ENCODE measurements at regions not wholly inside any gene's neighbourhood (a gene's known extent, or its start where the extent isn't known, plus 50 kb on each side); places are given as distances from the start of the nearest gene placed in this dataset.

DNA sequence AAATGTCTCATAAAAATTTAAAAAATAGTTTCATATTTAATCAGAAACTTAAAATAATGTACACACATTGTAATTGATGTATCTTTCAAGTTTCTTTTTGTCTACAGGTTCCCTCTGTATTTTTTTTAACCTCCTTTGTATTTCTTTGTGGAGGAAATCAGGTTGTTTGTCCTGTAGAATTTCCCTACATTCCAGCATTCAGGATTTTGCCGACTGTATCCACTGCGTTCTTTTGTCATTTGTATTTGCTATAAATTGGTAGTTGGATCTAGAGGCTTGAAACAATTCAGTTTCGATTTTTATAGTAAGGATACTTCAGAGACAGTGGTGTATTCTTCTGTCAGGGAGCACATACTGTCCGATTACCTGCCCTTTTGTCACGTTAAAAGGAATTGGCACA, 367.2 kb downstream of the SOX2 start:
- no peak overlapping the region for H3K4me3 ChIP-seq (ENCODE audit: low read depth, low read length)
- TF ChIP-seq, protein P1, sequence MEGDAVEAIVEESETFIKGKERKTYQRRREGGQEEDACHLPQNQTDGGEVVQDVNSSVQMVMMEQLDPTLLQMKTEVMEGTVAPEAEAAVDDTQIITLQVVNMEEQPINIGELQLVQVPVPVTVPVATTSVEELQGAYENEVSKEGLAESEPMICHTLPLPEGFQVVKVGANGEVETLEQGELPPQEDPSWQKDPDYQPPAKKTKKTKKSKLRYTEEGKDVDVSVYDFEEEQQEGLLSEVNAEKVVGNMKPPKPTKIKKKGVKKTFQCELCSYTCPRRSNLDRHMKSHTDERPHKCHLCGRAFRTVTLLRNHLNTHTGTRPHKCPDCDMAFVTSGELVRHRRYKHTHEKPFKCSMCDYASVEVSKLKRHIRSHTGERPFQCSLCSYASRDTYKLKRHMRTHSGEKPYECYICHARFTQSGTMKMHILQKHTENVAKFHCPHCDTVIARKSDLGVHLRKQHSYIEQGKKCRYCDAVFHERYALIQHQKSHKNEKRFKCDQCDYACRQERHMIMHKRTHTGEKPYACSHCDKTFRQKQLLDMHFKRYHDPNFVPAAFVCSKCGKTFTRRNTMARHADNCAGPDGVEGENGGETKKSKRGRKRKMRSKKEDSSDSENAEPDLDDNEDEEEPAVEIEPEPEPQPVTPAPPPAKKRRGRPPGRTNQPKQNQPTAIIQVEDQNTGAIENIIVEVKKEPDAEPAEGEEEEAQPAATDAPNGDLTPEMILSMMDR (IDR thresholded peaks at IDR 0.05; ENCODE audit: control insufficient read depth, extremely low read depth, insufficient read depth): no peak
- DNase-seq (ENCODE audit: low read depth): no peak

DNA sequence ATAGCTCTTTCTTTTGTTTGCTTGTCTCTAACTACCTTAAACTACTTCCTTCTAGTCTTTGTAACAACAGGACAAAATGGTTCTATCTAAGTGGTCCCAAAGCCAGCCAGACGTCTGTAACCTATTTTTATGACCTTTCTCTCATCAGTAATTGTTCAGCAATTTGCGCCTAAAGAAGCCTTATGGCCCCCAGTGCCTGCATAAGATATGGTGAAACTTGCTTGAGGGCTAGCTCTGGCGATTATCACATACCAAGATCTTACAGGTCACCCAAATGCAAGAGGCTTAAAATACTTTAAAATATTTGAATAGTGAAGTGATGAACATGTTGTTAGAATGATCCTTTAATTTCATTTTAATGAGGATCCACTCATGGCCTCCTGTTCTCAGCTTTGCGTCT, 369.4 kb downstream of the SOX2 start:
- TF ChIP-seq, protein P1 (IDR thresholded peaks at IDR 0.05; ENCODE audit: control insufficient read depth, extremely low read depth, insufficient read depth): no peak
- no peak for DNase-seq (ENCODE audit: low read depth)
- H3K4me3 ChIP-seq (ENCODE audit: low read depth, low read length): no peak overlapping the region

DNA sequence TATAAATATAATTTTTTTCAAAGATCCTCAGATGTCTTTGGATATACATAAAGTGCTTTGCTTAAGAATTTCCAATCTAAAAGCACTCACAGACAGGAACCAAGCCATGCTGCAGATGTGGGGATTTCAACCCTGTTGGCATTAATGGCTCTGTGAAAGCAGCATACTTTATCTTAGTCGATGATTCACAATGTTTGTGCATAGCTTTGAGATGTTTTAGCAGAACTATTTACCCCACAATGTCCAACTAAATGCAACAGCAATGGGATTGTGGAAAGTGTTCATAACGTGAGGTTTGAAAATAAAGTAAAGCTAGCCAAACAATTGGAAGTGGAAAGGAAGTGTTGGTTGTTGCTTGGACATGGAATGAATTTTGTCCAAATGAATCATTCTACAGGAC, 371.4 kb downstream of the SOX2 start:
- no peak for DNase-seq (ENCODE audit: low read depth)
- TF ChIP-seq, protein P1 (IDR thresholded peaks at IDR 0.05; ENCODE audit: control insufficient read depth, extremely low read depth, insufficient read depth): no peak
- no peak overlapping the region for H3K4me3 ChIP-seq (ENCODE audit: low read depth, low read length)

DNA sequence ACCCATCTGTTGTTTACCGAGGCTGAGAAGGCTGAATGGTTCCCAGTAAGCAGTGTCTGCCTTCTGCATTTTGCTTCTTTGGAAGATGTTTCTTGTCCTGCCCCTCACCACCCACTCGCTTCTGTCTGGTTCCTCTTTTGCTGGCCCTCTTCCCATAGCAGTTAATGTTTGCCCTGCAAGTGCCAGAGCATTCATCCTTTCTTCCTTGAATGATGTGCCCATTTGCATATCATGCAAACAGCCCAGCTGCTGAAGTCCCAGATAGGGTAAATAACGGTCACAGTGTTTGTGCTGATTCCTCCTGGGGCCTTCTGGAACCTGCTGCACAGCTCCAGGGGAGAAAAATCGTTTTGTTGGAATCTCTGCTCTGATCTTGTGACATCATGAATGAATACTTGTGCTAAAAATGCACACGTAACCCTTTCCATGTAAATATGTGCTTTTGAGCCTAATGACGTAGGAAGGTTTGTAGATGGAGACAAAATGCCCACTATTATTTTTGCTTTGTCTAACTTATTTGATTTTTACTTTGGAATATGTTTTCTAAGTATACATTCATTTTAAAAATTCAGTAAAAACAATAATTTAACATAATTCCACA, 381.0 kb downstream of the SOX2 start:
- no peak overlapping the region for H3K4me3 ChIP-seq (ENCODE audit: low read depth, low read length)
- DNase-seq (ENCODE audit: low read depth): no peak
- TF ChIP-seq, protein P1 (IDR thresholded peaks at IDR 0.05; ENCODE audit: control insufficient read depth, extremely low read depth, insufficient read depth): no peak

DNA sequence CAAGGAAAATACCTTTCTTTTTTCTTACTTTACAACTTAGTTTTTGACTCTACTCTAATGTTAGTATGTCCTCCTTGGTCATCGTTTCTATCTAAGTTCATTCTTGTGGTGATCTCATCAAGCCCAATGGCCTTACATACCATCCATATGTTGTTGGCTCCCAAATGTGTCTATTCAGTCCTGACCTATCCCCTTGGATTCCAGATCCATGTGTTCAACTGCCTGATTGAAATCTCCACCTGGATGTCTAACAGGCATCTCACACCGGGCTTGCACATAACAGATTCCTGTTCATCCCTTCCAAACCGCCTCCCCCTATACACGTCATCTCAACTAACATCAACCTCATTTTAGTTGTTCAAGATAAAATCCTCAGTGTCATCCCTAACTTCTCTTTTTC, 382.6 kb downstream of the SOX2 start:
- no peak for DNase-seq (ENCODE audit: low read depth)
- H3K4me3 ChIP-seq (ENCODE audit: low read depth, low read length): no peak overlapping the region
- TF ChIP-seq, protein P1 (IDR thresholded peaks at IDR 0.05; ENCODE audit: control insufficient read depth, extremely low read depth, insufficient read depth): no peak

DNA sequence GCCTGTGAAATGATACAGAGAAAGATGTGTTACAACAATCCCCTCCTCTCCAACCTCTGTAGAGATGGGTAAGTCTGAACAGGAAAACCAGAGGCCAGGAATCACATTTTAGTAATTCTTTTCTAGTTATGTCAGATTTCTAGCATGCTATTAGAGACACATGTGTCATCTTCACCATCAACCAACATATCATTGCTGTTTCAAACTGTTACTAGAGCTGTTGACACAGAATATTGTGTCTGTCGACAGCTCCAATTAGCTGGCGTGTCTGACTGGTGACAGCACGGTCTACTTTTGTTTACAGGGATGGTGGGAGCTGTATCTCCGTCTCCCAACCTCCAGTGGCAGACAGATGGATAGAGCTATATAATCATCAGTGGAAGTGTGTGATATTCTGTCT, 393.2 kb downstream of the SOX2 start:
- TF ChIP-seq, protein P1 (IDR thresholded peaks at IDR 0.05; ENCODE audit: control insufficient read depth, extremely low read depth, insufficient read depth): no peak
- H3K4me3 ChIP-seq (ENCODE audit: low read depth, low read length): no peak overlapping the region
- no peak for DNase-seq (ENCODE audit: low read depth)

DNA sequence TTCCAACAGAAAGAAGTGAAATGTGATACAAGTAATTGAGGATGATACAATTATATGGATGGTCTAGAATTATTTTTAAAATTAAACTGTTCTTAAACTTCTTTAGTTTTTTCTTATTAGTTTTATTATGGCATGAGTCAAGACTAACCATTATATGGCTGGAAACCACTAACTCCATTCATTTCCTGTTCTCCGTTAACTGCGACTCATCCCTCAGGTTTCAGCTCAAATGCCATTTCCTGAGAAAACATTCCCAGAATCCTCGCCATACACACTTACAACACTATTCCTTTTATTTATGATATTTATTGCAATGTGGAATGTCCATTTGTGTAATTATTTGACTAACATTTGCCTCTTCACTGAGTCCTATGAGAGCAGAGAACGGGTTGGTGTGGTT, 394.1 kb downstream of the SOX2 start:
- H3K4me3 ChIP-seq (ENCODE audit: low read depth, low read length): no peak overlapping the region
- no peak for DNase-seq (ENCODE audit: low read depth)
- TF ChIP-seq, protein P1 (IDR thresholded peaks at IDR 0.05; ENCODE audit: control insufficient read depth, extremely low read depth, insufficient read depth): no peak

Measured in LNCaP clone FGC (cell line).